Germinal center (tissue), 1 donor: ENCODE measurements at regions not wholly inside any gene's neighbourhood (a gene's known extent, or its start where the extent isn't known, plus 50 kb on each side); places are given as distances from the start of the nearest gene placed in this dataset.
"Not testable (repeated sequence)": the region's sequence is repeated elsewhere in the genome, so short reads cannot be mapped to it uniquely, and the experiment has no call there.

ENCODE experiments used
- DNase-seq: peaks from one replicate; pipeline ENCODE4 v3.0.0; 2012; ENCODE audit warnings: mixed read lengths, low spot score

DNA sequence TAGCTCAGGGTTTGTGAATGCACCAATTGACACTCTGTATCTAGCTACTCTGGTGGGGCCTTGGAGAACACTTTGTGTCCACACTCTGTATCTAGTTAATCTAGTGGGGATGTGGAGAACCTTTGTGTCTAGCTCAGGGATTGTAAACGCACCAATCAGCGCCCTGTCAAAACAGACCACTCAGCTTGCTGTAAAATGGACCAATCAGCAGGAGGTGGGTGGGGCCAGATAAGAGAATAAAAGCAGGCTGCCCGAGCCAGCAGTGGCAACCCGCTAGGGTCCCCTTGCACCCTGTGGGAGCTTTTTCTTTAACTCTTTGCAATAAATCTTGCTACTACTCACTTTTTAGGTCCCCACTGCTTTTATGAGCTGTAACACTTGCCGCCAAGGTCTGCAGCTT is 115.6 kb upstream of the MBNL1 start:
- DNase-seq, result not testable (repeated sequence)

GRCh38 chr3:152155246-152156020 is 113.3 kb upstream of the MBNL1 start:
- no peak for DNase-seq

GRCh38 chr3:152156880-152157279 is 111.8 kb upstream of the MBNL1 start:
- no peak for DNase-seq

DNA sequence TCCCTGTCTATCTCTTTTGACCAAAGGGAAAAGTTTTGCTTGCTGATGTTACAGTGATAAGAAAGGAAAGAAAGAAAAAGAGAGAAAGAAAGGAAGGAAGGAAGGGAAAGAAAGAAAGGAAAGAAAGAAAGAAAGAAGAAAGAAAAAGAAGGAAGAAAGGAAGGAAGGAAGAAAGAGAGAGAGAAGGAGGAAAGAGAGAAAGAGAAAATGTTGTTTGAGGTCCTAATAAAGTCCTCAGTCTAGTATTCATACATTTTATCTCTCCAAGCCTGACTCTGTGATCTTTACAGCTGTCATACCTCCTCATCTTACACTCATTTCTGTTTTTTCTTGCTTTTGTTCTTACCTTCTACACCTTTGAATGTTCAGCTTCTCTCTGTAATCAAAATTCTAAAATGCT is 111.4 kb upstream of the MBNL1 start:
- no peak for DNase-seq

DNA sequence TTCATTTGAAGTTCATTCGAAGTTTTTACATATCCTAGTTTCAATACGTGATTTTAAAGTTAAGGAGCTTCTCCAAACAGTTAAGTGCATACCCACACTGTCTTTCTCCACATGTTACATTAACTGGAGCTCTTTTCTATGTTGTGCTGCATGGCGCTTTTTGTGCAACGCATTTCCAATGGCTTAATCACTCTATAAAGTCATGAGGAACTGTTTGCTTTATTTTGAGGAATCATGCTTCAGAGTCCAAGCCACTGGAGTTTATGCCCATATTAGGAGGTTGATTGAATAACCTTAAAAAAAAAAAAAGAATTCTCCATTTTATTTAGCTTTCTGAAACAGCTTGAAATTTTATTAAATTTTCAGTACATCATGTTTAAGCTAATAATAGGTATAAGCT is 109.4 kb upstream of the MBNL1 start:
- DNase-seq, result no peak

- no peak for DNase-seq
These were observed 108.2 kb upstream of the MBNL1 start for GRCh38 chr3:152160350-152161011.

- DNase-seq, result no peak
These were observed 96.3 kb upstream of the MBNL1 start for GRCh38 chr3:152172460-152172859.

GRCh38 chr3:152173627-152174026 is 95.1 kb upstream of the MBNL1 start:
- DNase-seq, result no peak

- DNase-seq, result no peak
These were observed 93.7 kb upstream of the MBNL1 start for GRCh38 chr3:152174876-152175527.

GRCh38 chr3:152175528-152175889 is 93.2 kb upstream of the MBNL1 start:
- DNase-seq, result no peak

DNA sequence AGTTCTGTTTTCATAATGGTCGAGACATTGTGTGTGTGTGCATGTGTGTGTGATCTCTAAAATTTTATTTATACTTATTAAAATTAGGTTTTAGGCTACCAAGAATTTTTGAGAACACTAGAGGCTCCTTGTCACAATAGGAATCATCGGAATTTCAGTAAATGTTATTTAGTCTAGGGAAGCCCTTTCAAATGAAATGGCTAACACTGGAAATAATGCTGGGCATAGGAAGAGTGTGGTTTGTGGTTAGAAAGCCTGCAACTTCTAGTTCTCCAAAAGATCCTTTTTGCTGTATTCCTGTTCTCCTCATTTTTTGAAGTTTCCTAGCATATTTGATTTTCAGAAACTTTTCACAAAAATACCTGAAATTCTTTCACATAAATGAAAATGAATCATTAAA is 92.5 kb upstream of the MBNL1 start:
- no peak for DNase-seq

DNA sequence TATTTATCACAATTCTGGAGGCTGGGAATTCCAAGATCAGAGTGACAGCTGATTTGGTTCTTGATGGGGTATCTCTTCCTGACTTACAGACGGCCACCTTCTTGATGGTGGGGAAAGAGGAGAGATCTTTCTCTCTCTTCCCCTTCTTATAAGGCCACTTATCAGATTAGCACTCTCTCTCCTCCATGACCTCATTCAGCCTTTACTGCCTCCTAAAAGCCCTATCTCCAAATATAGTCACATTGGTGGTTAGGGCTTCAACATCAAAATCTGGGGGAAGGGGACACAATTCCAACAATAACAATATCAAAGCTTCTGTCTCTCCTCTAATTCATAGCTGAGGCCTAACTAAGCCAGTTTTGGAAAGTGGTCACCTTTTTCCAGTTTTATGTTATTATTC is 91.7 kb upstream of the MBNL1 start:
- DNase-seq, result no peak

GRCh38 chr3:152177757-152178156 is 91.0 kb upstream of the MBNL1 start:
- DNase-seq, result no peak

- no peak for DNase-seq
These were observed 85.3 kb upstream of the MBNL1 start for GRCh38 chr3:152183473-152183872.

GRCh38 chr3:152184971-152185686 is 83.6 kb upstream of the MBNL1 start:
- DNase-seq, result no peak

GRCh38 chr3:152185891-152186630 is 82.7 kb upstream of the MBNL1 start:
- no peak for DNase-seq

- no peak for DNase-seq
These were observed 78.0 kb upstream of the MBNL1 start for GRCh38 chr3:152190636-152191183.

- no peak for DNase-seq
These were observed 76.7 kb upstream of the MBNL1 start for GRCh38 chr3:152192050-152192449.

GRCh38 chr3:152192936-152193672 is 75.6 kb upstream of the MBNL1 start:
- DNase-seq, result no peak

DNA sequence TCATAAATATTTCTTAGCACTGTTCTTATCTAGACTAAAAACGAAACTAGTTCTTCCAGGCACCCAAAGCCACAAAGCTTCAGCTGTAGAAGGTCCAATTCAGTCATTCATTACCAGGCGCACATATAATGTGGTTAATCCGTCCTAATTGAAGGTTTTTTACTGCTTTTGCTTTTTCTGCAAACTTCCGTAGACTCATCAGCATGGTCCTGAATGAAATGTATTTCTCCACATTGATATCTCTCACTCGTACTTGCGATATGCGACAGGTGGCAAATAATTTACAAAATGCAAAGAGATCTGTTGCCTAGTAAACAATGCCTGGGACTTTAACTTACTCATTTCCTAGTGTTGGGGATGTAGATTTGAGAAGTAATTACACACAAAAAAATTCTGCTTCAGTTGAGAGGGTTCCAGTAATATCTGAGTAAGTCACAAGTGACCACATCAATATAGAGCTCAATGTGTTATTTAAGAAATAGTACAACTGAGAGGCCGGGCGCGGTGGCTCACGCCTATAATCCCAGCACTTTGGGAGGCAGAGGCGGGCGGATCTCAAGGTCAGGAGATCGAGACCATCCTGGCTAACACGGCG is 75.0 kb upstream of the MBNL1 start:
- no peak for DNase-seq

DNA sequence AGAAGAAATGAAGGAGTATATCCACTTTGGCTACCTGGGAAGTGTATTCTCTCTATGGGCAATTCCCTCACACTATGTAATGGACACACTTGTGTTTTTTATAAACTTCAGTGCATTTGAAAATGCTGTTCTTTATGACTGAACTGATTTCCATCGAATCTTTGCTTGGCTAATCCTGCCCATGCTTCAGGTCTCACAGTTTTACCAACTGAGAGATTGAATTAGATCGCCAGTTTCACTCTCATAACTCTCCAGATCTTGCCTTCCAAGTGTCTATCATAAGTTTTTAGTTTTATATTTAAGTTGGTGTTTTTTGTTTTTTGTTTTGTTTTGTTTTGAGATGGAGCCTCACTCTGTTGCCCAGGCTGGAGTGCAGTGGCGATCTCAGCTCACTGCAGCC is 73.5 kb upstream of the MBNL1 start:
- DNase-seq, result no peak
